ENCODE measurements at regions not wholly inside any gene's neighbourhood (a gene's known extent, or its start where the extent isn't known, plus 50 kb on each side); places are given as distances from the start of the nearest gene placed in this dataset.

DNA sequence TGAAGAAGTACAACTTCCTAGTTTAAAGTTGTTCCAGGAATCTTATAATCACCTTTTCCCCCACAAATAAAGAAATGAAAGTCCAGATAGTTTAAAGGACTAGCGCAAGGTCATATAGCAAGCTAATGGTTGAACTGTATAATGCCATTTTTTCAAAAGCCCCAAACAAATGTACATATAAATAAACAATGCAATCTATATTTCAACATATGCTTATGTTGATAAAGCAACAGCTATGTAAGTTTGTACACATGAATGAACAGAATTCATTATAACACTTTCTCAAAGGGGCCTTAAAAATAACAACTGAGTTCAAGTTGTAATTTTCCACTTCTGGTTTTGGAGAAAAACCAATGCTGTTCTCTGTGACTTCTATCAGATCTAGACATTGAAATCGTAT is 1628.6 kb downstream of the CDH8 start:
- H3K27me3 ChIP-seq (ENCODE audit: low read length): no peaks in the 10 kb centered on the region
- no peak overlapping the region for H3K4me3 ChIP-seq (ENCODE audit: low read length)
- DNase-seq (no peak), ATAC-seq (no peak)
- intact Hi-C loops (cut with micrococcal nuclease): no loop called here
- no TSS peak for BruUV-seq (replicated peaks)
- no peaks in the 10 kb centered on the region for H3K36me3 ChIP-seq (ENCODE audit: low read depth, low read length)
- no peaks in the 10 kb centered on the region for H3K79me2 ChIP-seq (ENCODE audit: low read length)
- H3K9me3 ChIP-seq (ENCODE audit: low read length): no peaks in the 10 kb centered on the region
- H2AFZ ChIP-seq (ENCODE audit: low read length): no peak overlapping the region
- no peak overlapping the region for H3K27ac ChIP-seq (ENCODE audit: low read length)
- no peaks in the 10 kb centered on the region for H4K20me1 ChIP-seq (ENCODE audit: low read length)
- H3K9ac ChIP-seq (ENCODE audit: low read length): no peak overlapping the region
- H3K4me1 ChIP-seq (ENCODE audit: insufficient read depth, low read length): no peaks in the 10 kb centered on the region
- ChIA-PET CTCF (no interaction called here), POLR2A (ENCODE audit: unreplicated experiment) (no interaction called here)
- H3F3A ChIP-seq (ENCODE audit: low read length, unreplicated experiment): no peaks in the 10 kb centered on the region
- no peaks in the 10 kb centered on the region for H3K9me2 ChIP-seq (replicated peaks; ENCODE audit: low read length)
- H3K4me2 ChIP-seq (ENCODE audit: low read length): no peak overlapping the region
- TF ChIP-seq EZH2phosphoT487 (IDR thresholded peaks at IDR 0.05; ENCODE audit: borderline replicate concordance, low read length) (no peak), EZH2 (IDR thresholded peaks at IDR 0.05; ENCODE audit: low read length, unreplicated experiment) (no peak)

DNA sequence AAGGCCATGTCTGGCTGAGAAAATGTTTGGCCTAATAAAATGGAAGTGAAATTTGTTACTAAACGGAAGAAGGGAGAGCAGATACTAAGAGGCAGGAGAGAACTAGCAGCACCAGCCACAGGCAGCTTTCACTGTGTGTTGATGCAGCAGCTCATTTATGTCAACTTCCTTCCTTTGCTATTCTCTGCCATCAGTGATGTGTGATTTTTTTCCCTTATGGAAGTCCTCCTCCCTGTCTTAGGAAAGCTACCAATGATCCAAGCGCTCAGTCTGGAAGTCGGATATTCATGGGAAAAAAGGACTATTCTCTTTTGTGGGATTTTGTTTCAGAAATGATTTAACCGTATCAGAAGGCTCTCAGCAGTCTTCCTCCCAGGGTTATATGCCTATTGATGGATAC is 1629.2 kb downstream of the CDH8 start:
- no peaks in the 10 kb centered on the region for H3K27me3 ChIP-seq (ENCODE audit: low read length)
- no peaks in the 10 kb centered on the region for H3K9me3 ChIP-seq (ENCODE audit: low read length)
- DNase-seq: no peak
- ATAC-seq: no peak
- TF ChIP-seq EZH2phosphoT487 (IDR thresholded peaks at IDR 0.05; ENCODE audit: borderline replicate concordance, low read length): no peak
- TF ChIP-seq, protein P1, sequence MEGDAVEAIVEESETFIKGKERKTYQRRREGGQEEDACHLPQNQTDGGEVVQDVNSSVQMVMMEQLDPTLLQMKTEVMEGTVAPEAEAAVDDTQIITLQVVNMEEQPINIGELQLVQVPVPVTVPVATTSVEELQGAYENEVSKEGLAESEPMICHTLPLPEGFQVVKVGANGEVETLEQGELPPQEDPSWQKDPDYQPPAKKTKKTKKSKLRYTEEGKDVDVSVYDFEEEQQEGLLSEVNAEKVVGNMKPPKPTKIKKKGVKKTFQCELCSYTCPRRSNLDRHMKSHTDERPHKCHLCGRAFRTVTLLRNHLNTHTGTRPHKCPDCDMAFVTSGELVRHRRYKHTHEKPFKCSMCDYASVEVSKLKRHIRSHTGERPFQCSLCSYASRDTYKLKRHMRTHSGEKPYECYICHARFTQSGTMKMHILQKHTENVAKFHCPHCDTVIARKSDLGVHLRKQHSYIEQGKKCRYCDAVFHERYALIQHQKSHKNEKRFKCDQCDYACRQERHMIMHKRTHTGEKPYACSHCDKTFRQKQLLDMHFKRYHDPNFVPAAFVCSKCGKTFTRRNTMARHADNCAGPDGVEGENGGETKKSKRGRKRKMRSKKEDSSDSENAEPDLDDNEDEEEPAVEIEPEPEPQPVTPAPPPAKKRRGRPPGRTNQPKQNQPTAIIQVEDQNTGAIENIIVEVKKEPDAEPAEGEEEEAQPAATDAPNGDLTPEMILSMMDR (conservative IDR thresholded peaks at IDR 0.05; ENCODE audit: low read depth, low read length): no peak
- no peak for TF ChIP-seq EZH2 (IDR thresholded peaks at IDR 0.05; ENCODE audit: low read length, unreplicated experiment)
- H3K4me3 ChIP-seq (ENCODE audit: low read length): no peak overlapping the region
- H3K9me2 ChIP-seq (replicated peaks; ENCODE audit: low read length): no peaks in the 10 kb centered on the region
- H3K27ac ChIP-seq (ENCODE audit: low read length): no peak overlapping the region
- no peak overlapping the region for H3K9ac ChIP-seq (ENCODE audit: low read length)
- H3K36me3 ChIP-seq (ENCODE audit: low read depth, low read length): no peaks in the 10 kb centered on the region
- no TSS peak for BruUV-seq (replicated peaks)
- H3K4me2 ChIP-seq (ENCODE audit: low read length): no peak overlapping the region
- H2AFZ ChIP-seq (ENCODE audit: low read length): no peak overlapping the region
- ChIA-PET POLR2A (ENCODE audit: unreplicated experiment) (no interaction called here), CTCF (no interaction called here)
- no peaks in the 10 kb centered on the region for H3K4me1 ChIP-seq (ENCODE audit: insufficient read depth, low read length)
- H4K20me1 ChIP-seq (ENCODE audit: low read length): no peaks in the 10 kb centered on the region
- intact Hi-C loops (cut with micrococcal nuclease): no loop called here
- no peaks in the 10 kb centered on the region for H3K79me2 ChIP-seq (ENCODE audit: low read length)
- no peaks in the 10 kb centered on the region for H3F3A ChIP-seq (ENCODE audit: low read length, unreplicated experiment)

- H3K9me3 ChIP-seq (ENCODE audit: low read length): no peaks in the 10 kb centered on the region
- no peak overlapping the region for H3K27ac ChIP-seq (ENCODE audit: low read length)
- TF ChIP-seq EZH2 (IDR thresholded peaks at IDR 0.05; ENCODE audit: low read length, unreplicated experiment) (no peak), EZH2phosphoT487 (IDR thresholded peaks at IDR 0.05; ENCODE audit: borderline replicate concordance, low read length) (no peak)
- TF ChIP-seq, protein P1 (conservative IDR thresholded peaks at IDR 0.05; ENCODE audit: low read depth, low read length): no peak
- H3K4me2 ChIP-seq (ENCODE audit: low read length): no peak overlapping the region
- H3K9me2 ChIP-seq (replicated peaks; ENCODE audit: low read length): no peaks in the 10 kb centered on the region
- no peaks in the 10 kb centered on the region for H3F3A ChIP-seq (ENCODE audit: low read length, unreplicated experiment)
- no peak overlapping the region for H2AFZ ChIP-seq (ENCODE audit: low read length)
- intact Hi-C loops (cut with micrococcal nuclease): no loop called here
- ChIA-PET POLR2A (ENCODE audit: unreplicated experiment) (no interaction called here), CTCF (no interaction called here)
- BruUV-seq (replicated peaks): no TSS peak
- H3K27me3 ChIP-seq (ENCODE audit: low read length): no peaks in the 10 kb centered on the region
- no peak for DNase-seq
- no peaks in the 10 kb centered on the region for H4K20me1 ChIP-seq (ENCODE audit: low read length)
- ATAC-seq: no peak
- no peak overlapping the region for H3K4me3 ChIP-seq (ENCODE audit: low read length)
- no peak overlapping the region for H3K9ac ChIP-seq (ENCODE audit: low read length)
- H3K4me1 ChIP-seq (ENCODE audit: insufficient read depth, low read length): no peaks in the 10 kb centered on the region
- no peaks in the 10 kb centered on the region for H3K79me2 ChIP-seq (ENCODE audit: low read length)
- no peaks in the 10 kb centered on the region for H3K36me3 ChIP-seq (ENCODE audit: low read depth, low read length)
Measured at GRCh38 chr16:60405286-60405685, 1631.0 kb downstream of the CDH8 start.

All from PC-3 (cell line).